HT-29 (cell line): ENCODE measurements at regions not wholly inside any gene's neighbourhood (a gene's known extent, or its start where the extent isn't known, plus 50 kb on each side); places are given as distances from the start of the nearest gene placed in this dataset.
A peak's percentile ranks its signal among the peaks of the same experiment; 100 is the strongest.

ENCODE experiments used
- DNase-seq: peaks from one replicate; pipeline ENCODE4 v3.0.0-alpha.2; 2015; ENCODE audit warnings: low spot score

DNA sequence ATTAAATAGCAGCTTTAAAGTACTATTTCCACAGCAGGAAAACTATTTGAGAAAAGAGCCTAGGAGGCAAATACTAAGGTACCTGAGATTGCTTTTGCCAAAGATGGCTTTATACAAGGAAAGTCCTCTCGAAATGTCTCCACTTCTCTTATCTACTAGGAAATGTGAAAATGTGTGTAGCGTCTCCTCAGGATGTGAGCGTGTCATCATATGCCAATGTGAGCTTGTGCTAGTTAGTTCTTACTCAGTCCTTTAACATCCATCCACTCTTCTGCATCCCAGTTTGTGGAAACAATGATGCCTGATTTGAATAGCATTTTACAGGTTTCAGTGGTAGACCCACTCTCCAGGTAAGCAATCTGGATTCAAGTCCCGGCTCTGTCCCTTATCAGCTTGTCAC is 421.0 kb downstream of the DYNC2H1 start:
- DNase-seq, result no peak

DNA sequence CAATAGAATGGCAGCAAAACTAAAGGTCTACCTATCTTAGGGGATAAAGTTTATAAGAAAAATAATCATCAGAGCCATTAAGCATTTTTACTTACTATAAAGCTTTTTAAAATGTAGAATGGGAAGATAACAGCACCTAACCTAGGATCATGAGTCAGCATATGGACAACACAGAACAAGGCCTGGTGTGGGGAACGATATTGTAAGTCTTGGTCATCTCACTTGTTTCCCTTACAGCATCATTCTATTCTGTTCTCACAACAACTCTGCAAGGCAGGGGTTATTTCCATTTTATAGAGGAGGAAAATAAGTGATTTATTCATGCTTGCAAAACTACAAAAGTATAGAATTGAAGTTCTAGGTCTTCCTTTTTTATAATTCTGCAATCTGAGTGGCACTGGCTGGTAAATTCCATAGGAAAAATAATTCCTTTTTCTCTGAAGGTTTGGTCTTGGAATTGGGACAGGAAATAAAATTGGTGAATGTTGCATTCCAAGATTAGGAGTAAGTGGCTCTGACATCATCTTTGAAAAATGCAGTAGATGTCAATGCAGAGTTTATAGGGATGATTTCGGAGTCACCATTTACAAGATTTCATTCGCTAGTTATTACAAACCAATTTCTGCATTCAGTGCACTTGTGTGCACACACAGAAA is 423.0 kb downstream of the DYNC2H1 start:
- no peak for DNase-seq

DNA sequence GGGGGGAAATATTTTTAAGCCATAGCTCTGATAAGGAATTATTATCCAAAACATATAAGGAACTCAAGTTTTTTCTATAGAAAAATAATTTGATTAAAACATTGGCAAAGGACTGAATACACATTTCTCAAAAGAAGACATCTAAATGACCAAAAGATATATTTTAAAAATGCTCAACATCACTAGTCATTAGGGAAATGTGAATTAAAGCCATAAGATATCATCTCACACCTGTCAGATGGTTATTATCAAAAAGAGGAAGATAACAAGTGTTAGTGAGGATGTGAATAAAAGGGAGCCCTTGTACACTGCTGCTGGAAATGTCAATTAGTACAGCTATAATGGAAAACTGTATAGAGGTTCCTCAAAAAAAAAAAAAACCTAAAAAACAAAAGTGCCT is 425.0 kb downstream of the DYNC2H1 start:
- DNase-seq, result no peak

DNA sequence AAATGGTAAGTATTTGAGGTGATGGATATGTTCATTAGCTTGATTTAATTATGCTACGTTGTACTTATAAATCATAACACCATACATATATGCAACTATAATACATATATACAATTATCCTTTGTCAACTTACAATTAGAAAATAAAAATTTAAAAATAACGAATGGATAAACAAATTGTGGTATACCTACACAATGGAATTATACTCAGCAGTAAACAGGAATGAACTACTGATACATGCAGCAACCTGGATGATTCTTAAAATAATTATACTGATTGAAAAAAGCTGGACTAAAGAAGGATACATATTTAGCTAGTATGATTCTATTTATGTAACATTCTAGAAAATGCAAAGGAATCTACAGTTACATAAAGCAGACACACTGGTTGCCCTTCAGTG is 425.7 kb downstream of the DYNC2H1 start:
- no peak for DNase-seq

DNA sequence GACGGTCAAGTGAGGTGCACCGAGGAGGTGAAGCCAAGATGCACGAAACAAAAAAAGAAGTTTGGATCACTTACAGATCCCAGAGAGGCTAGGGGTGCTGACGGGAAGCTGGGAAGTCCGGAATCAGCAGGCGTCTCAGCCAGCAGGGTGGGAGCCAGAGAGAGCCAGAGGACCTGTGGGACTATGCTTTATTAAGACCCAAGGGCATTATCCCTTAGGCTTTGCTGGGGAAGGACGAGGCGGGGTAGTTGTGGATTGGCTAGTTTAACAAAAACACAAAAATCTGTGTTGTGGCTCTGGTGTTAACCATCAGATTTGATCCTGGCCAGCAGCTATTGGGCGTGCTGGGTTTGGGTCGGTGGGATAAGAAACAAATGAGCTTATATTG is 427.1 kb downstream of the DYNC2H1 start:
- DNase-seq, result no peak

DNA sequence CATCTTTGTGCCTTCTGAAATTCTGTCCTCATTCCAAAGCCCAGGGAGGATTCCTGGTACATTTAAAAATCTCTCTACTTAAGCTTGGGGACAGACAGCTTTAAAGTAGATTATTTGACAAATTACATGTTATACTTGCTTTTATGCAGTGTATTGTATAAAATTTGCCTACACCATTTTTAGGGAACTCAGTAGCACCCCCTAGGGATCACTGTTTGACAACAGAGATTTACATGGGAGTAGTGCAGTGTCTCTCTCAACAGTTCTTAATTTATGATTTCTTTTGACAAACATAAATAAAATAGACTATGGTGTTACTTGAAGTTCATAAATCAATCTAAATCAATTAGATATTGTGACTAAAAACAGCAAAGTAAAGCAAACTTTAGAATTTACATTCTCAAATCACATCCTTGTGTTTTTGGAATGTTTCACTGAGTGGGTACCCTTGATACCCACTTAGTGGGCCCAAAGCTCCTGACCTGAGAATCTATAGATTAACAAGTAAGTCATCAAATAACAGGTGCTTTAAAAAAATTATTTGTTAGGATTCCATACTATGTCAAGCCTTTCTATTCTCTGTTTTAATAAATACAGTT is 428.8 kb downstream of the DYNC2H1 start:
- peak; percentile 52 for DNase-seq

DNA sequence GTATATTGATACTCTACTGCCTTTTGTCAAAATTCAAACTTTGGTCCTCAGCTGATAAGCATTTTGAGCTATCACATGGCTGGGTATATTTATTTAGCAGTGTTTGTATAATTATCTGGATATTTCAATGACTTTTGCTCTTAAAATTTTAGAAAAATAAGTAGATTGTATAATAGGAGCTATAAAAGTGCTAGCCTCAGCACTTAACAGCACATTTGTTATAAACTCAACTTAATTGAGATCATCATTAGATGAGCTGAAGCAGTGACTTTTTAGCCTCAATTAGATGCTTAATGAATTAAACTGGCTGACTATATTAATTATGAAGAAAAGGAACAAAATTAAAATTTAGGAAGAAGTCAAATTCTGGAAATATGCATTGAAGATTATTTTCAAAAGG is 429.9 kb downstream of the DYNC2H1 start:
- no peak for DNase-seq

DNA sequence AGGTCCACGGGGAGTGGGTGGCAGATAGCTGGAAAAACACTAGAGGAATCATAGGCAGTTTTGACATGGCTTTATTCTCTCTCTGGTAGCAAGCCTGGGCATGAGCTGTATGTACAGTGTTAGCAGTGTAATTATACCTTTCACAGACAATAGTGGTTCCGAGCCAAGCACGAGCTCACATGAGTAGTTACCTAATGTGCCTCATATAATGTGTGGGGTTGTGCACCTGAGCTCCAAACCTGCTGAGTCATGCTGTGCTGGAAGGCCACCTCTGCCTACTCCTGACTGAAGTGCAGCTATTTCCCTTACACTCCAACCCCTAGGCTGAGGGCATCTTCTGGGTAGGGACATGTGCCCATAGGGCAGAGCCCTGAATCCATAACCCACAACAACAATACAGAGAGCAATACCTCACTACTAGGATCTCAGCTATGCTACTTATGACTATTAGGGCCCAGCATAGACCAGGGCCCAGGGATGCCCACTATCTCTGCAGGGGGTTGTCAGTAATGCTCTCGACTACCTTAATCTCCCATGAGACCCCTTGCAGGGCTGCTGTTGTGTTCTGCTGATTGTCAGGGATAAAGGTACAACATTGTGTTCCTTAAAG is 432.1 kb downstream of the DYNC2H1 start:
- no peak for DNase-seq

DNA sequence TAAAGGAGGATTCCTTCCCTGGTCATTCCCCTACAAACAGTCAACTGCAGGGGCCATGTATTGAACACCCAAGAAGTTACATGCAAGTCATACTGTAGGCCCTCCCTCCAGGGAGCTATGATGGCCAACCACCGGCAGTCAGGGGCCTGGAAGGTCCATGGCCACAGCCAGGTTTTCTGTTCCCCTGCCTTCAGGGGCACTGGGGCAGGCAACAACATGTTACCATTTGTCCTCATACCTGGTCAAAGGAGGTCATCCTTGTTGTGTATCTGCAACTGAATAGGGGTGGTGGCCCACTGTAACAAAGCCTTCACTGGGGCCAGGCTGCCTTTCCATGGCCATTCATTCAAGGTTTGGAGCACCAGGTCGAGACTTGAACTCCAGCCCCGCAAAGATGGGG is 433.6 kb downstream of the DYNC2H1 start:
- DNase-seq, result no peak

DNA sequence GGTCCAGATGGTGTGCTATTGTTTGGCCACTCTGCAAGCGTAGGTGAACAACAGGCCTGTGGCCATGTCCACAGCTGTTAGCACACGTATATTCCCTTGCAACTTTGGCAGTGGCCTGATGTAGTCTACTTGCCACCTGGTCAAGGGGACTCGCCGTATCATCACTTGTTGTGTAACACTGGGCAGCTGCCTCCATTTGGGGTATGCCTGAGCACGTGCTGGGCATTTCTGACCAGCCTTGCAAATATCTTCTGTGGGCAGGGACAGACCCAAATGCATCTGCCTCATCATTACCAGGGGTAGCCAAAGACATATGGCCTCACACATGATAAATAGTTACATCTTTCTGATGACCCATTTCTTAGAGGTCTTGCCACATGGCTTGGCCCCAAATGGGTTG is 434.2 kb downstream of the DYNC2H1 start:
- no peak for DNase-seq

DNA sequence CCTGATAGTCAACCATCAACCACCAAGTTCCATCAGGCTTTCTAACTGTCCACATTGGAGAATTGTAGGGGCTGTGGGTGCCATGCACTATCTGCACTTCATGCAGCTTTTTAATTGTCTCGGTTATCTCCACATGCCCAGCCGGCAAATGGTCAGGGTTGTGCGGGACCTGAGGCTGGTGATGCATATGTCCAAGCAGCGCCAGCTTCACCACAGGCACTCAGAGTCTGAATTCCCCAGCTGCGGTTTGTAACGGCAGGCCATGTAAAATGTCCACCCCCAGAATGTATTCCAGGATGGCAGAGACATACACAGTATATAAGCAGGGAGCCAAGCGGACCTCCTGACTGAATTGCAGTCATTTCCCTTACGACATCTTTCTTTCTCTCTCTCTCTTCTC is 435.6 kb downstream of the DYNC2H1 start:
- no peak for DNase-seq

DNA sequence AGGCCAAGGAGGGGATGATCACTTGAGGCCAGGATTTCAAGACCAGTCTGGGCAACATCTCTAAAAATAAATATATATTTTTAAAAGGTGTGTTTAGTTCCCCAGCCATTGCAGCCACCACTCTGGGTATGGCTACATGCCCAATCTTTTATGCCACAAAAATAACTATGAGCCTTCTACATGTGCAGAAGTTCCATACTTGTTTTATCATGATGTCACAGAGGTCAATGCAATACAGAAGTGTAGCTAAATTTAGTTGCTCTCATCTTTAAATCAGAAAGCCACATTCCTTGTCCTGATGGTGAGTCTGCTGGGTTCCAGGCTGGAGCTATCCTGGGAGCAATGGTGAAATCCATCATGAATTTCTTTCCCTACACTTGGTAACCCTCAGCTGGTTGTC is 436.3 kb downstream of the DYNC2H1 start:
- DNase-seq, result no peak

DNA sequence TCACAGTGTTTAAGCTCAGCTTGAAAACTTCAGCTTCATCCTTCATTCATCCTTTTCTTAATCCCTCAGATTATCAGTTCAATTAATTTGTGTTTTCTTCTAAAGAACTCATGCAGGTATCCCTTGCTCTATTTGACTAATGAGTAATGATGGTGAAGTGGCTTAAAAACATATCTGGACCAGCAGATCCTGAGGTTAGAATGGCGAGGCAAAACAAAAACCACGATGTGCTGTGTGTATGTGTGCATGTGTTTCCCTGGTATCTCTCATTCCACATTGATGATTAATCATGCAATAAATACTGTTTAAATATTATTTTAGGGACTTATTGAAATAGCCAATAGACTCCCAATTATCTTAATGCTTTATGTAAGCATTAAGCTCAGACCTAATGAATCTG is 437.0 kb downstream of the DYNC2H1 start:
- DNase-seq, result no peak

DNA sequence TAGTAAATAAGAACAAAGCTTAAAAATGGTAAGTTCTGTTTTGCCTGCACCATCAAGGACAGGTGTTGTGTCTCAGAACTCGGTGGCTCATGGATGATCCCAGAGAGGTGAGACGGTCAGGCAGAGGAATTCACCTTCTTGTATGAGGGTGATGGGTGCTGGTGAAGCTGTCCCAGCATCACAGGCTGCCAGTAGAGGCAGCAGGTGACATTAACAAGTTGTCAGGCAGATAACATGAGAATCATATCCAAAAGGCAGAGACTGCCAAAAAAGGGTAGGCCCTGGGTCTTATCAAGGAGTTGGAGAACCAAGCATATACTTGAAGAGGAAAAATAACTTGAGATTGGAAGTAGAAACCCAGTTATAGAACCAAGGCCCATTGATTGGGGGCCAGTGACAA is 437.8 kb downstream of the DYNC2H1 start:
- no peak for DNase-seq

DNA sequence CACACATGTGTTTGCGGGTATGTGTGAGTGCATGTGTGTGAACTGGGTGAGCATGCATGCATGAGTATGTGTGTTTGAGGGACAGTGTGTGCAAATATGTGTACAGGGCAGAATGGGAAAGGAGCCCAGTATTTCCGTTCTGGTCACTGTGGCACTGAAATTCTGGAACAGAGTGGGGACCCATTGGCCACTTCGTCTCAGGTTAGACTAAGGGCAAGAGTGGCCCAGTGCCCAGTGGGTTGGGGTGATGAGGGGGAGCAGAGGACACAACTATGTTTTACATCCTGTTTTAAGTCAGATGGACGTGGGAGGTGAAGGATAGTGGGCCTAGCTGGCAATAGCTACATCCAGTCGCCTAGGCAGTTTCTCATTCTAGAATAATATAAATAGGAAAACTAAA is 438.5 kb downstream of the DYNC2H1 start:
- DNase-seq, result no peak

DNA sequence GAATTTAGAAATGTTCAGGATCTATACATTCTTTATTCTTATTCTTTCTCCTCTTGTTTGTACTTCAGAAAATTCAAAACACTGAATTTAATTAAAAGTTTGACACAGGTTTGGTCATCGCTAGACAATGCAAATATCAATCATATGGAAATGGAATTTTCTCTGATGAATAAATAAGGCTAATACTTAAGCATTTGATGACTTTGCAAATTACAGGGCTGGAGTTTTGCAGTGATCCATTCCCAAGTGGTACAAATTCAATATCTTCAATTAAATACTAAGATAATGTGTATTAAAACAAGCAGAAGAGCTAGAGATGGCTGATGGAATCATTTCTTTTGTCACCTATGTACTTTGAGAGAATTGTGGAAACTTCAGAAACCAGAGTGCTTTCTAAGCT is 439.6 kb downstream of the DYNC2H1 start:
- no peak for DNase-seq

DNA sequence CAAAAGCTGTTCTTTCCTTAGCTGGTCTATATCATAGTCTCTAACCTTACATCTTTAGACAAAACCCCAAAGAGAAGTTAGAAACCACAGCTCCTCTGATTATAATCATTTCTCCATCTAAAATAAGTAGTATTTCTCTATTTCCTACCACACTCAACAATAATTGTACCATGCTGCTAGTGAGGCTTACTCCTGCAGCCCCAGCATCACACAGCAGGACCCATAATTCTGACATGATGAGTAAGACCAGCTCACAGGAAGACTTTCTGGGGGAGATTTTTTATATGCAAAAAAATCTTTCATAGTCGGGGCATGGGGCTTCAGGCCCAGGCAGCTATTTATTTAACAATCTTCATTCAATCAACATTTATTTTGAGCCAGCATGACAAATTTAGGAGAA is 441.6 kb downstream of the DYNC2H1 start:
- no peak for DNase-seq

DNA sequence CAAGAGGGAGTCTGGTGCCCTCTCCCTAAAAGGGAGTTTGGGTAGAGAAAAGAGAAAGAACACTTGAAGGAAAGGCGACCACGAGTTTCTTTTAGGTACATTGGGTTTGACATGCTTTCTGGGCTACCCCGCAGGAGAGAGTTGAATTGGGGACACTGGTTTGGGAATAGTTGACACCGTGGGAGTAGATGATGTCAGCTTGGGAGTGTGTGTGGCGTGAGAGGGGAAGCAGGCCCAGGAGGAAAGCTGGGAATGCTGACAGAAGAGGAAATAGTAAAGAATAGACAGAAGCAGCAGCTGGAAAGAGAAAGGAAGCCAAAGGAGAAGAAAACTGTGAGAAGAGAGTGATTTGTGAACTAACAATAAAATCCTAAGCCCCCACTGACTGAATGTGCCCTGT is 442.9 kb downstream of the DYNC2H1 start:
- DNase-seq, result no peak

DNA sequence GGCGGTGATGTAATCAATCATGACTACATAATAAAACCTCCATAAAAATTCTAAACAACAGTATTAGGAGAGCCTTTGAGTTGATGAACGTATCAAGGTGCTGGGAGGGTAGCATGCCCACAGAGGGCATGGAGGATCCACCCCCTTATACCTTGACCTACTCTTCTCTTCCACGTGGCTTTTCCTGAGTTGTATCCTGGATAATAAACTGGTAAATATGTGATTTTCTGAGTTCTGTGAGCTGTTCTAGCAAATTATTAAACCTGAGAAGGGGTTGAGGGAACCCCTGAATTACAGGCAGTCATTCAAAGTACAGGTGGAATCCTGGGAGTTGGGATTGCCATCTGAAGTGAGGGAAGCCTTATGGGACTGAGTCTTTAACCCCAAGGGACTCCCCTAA is 446.9 kb downstream of the DYNC2H1 start:
- DNase-seq, result no peak

DNA sequence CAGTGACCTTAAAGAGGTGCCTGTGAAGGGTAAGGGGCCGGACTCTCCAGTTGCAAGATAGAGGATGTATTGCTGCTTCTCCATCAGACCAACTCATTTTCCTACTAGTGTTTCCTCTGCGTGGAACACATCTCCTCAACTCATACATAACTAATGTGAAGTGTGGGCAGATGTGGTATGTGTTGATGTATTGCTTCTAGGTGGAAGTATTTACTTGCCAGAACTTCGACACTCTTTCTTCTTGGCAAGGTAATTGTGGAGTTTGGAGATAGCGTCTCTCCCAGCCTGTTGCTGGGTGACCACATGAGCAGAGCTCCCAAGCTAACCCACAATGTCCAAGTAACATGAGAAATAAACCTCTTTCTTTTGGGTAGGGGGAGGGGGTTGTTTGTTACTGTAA is 456.9 kb downstream of the DYNC2H1 start:
- DNase-seq, result no peak

DNA sequence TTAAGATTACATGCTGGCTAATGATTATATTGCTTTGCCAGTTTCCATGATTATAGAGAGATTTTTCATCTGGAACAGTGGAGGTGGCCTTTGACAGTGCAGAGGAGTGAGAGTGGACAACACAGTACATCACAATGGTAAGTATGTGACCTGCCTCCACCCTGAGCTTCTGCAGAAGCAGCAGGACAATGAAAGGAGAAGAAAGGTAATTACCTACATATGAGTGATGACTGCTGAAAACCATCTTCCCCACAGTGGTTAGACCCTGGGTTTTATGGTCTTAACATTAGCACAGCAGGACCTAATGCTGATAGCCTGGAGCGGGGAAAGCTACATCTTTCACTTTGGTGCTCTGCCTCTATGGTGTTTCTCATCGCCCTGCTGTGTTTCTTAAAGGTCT is 454.7 kb upstream of the DDI1 start:
- no peak for DNase-seq

DNA sequence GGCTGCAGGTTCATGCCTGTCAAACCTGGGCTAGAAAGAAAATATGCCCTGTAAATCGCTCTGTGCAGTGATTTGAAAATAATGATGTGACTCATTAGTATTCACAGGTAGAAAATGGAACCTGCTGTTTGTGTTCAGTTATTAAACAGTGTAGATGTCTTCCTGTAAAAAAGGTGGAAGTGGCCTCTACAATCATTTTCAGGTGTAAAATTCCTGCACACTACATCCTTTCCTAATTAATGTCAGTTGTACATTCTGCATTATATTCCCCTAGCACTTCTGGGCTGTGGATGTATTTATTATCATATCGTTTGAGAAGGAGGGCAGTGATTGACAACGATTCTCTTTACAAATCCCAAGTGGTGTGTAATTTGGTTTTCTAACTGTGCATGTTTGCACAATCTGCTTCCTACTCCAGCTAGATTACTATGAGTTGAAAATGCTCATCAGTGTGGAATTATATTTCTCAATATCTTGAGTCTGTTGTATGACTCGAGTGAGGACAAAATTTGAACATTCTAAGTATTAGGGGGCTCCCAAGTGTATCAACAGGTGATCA is 454.0 kb upstream of the DDI1 start:
- no peak for DNase-seq

DNA sequence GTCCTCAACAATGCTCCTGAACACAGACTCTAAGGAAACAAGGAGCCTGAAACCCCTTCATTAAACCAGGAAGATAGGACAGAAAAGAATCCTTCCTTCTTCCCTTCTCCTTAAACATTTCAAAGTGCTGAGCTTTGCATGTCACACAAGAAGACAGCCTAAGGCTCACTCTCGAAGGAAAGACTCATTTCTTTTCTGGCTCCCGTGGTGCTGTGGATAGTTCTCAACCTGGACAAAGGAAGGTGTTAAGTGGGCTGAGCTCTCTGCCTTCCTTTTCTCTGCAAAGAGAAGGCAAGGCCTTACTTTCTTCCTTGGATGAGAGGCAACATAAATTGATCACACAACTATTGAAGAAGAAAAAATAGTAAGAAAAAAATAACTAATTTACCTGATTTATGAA is 452.4 kb upstream of the DDI1 start:
- DNase-seq, result no peak
